ENCODE measurements at regions not wholly inside any gene's neighbourhood (a gene's known extent, or its start where the extent isn't known, plus 50 kb on each side); places are given as distances from the start of the nearest gene placed in this dataset.

- H3K27me3 ChIP-seq (ENCODE audit: control insufficient read depth, insufficient read depth, low read length), result no peaks in the 10 kb centered on the region
- no peaks in the 10 kb centered on the region for H3K36me3 ChIP-seq (ENCODE audit: control insufficient read depth, insufficient read depth, low read length)
- H3K9me3 ChIP-seq (ENCODE audit: control insufficient read depth, insufficient read depth, low read depth, low read length), result no peaks in the 10 kb centered on the region
- ChIA-PET POLR2A (no interaction called here), CTCF (no interaction called here)
- in situ Hi-C loops (cut with HindIII; ENCODE audit: low pct_unique_long_range_greater_than_20kb, low sequenced_read_pairs) (no loop called here), intact Hi-C loops (cut with micrococcal nuclease; ENCODE audit: unreplicated experiment) (no loop called here)
- no peak overlapping the region for H3K4me3 ChIP-seq (ENCODE audit: low read depth in 2 of 2, low read length in 2 of 2)
- ATAC-seq (no peak), DNase-seq (ENCODE audit: low read depth, low spot score) (no peak)
- H3K27ac ChIP-seq (ENCODE audit: low read length), result no peak overlapping the region
- TF ChIP-seq CTCF (IDR thresholded peaks at IDR 0.05), result no peak
- TF ChIP-seq POLR2AphosphoS5 (IDR thresholded peaks at IDR 0.05; ENCODE audit: low read depth, low read length), result no peak
- no peak for TF ChIP-seq SIN3A (IDR thresholded peaks at IDR 0.05; ENCODE audit: borderline replicate concordance, insufficient read depth, low read depth, low read length)
- TF ChIP-seq TCF7L2 (IDR thresholded peaks at IDR 0.05; ENCODE audit: low read depth, low read length), result no peak
- TF ChIP-seq REST (IDR thresholded peaks at IDR 0.05; ENCODE audit: insufficient read depth in 1 of 2, low read depth in 2 of 2, low read length in 1 of 2), result no peak
- no peaks in the 10 kb centered on the region for H3K4me1 ChIP-seq (ENCODE audit: control insufficient read depth, insufficient read depth, low read length)
- no TSS peak for BruUV-seq (replicated peaks)
Observed at GRCh38 chr9:75699625-75700251, 190.7 kb upstream of the PCSK5 start.

GRCh38 chr9:75700252-75700640, 190.2 kb upstream of the PCSK5 start:
- CTCF ChIA-PET, result no interaction called here
- BruUV-seq (replicated peaks), result no TSS peak
- in situ Hi-C loops (cut with HindIII; ENCODE audit: low pct_unique_long_range_greater_than_20kb, low sequenced_read_pairs), result no loop called here

More at GRCh38 chr9:75700252-75700640, 190.2 kb upstream of the PCSK5 start:
- Histone ChIP-seq H3K9me3 (ENCODE audit: control insufficient read depth, insufficient read depth, low read depth, low read length) (no peaks in the 10 kb centered on the region), H3K4me3 (ENCODE audit: low read depth in 2 of 2, low read length in 2 of 2) (no peak overlapping the region), H3K27me3 (ENCODE audit: control insufficient read depth, insufficient read depth, low read length) (no peaks in the 10 kb centered on the region), H3K36me3 (ENCODE audit: control insufficient read depth, insufficient read depth, low read length) (no peaks in the 10 kb centered on the region), H3K27ac (ENCODE audit: low read length) (no peak overlapping the region), H3K4me1 (ENCODE audit: control insufficient read depth, insufficient read depth, low read length) (no peaks in the 10 kb centered on the region)
- no peak for ATAC-seq
- TF ChIP-seq SIN3A (IDR thresholded peaks at IDR 0.05; ENCODE audit: borderline replicate concordance, insufficient read depth, low read depth, low read length) (no peak), REST (IDR thresholded peaks at IDR 0.05; ENCODE audit: insufficient read depth in 1 of 2, low read depth in 2 of 2, low read length in 1 of 2) (no peak), TCF7L2 (IDR thresholded peaks at IDR 0.05; ENCODE audit: low read depth, low read length) (no peak), POLR2AphosphoS5 (IDR thresholded peaks at IDR 0.05; ENCODE audit: low read depth, low read length) (no peak), CTCF (IDR thresholded peaks at IDR 0.05) (no peak)
- POLR2A ChIA-PET, result no interaction called here
- intact Hi-C loops (cut with micrococcal nuclease; ENCODE audit: unreplicated experiment), result no loop called here
- DNase-seq (ENCODE audit: low read depth, low spot score), result no peak
